ENCODE measurements at regions not wholly inside any gene's neighbourhood (a gene's known extent, or its start where the extent isn't known, plus 50 kb on each side); places are given as distances from the start of the nearest gene placed in this dataset.

DNA sequence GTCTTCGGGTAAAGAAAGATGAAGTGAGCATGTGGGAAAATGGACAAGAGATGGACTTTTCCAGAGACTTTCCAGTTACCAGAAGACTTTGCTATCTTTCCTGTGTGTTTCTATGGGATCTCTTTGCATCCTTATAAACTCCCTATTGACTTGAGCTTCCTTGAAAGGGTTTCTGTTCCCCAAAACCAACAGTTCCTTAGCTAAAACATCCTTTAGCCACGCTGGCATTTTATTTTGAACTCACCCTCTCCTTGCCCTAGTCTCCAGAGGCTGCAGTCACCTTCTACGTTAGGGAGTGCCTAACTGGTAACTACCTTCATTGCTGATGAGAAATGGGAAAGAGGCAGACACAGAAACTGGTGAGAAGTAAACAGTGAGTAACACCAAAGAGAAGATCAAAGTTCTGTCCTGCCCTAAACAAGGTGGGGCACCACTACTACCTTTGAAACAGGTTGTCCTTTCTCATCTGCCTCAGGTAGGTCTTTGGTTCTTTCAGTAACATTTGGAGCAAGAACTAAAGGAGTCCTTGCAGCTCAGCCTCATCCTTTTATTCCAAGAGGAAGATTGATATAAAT lies 402.9 kb downstream of the ENC1 start:
- no peak for TF ChIP-seq POLR2AphosphoS5 (IDR thresholded peaks at IDR 0.05; ENCODE audit: low read depth, low read length)
- TF ChIP-seq POLR2A (IDR thresholded peaks at IDR 0.05; ENCODE audit: low read depth, low read length) = no peak
- TF ChIP-seq TAF1 (IDR thresholded peaks at IDR 0.05; ENCODE audit: borderline replicate concordance, low read depth, low read length) = no peak
